SHP77 treated with DMSO at 0.1 percent for 48 hours (cell line): ENCODE measurements at regions not wholly inside any gene's neighbourhood (a gene's known extent, or its start where the extent isn't known, plus 50 kb on each side); places are given as distances from the start of the nearest gene placed in this dataset.
"Not testable (repeated sequence)": the region's sequence is repeated elsewhere in the genome, so short reads cannot be mapped to it uniquely, and the experiment has no call there.

Experiments used
- DNase-seq: peaks from one replicate; lab custom pipeline; 2025; lab: John Stamatoyannopoulos, UW

DNA sequence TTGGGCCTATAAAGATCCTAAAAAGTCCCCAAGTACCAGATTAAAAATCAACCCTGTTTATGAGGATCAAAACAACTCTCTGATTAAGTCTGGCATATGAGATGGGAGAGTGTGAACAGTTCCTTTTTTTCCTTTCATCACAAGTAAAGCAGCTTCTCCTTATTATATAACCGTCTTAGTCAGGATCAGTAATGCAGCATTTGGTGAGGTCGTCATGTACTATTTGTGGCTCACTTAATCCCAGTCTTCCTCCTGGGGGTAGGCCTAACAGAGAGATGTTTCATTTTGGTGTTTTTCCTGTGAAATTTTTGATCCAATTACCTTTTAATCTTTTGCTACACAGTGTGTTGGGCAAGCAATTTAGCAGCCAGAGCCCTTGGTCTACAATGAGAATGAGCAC lies 333.1 kb upstream of the KCNMB2 start:
- DNase-seq = no peak

DNA sequence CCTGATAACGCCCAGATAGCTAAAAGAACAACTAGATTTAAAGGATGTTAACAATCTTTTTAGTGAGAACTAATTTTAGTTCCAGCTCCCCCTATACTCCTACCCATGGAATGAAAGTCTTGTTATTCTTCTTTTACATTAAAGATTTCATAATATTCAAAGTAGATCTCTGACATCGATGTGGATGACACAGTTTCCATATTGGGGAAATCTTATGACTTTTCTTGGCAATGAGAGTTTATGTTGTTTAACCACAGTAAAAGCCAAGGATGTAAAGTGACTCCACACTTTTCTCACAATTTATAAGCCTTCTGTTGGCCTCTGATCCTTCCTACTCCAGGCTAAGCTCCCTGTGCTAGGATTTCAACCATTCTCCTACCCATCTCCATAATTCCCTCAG lies 332.6 kb upstream of the KCNMB2 start:
- DNase-seq = no peak

DNA sequence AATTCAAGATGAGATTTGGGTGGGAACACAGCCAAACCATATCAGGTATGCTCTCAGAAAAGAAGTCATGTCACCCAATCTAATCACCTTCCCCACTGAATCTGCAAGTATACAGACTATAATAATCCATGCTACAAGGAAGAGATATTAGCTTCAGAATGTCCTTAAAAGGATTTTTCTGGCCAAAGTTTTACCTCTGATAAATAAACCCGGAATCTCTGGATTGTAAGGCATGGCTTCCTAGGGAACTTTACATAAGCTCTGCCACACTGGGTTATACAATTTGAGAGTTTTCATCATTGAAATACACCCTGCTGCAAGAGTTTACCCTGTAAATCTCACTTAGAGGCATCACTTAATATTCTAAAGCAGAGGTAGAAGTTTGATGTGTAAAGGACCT lies 330.5 kb upstream of the KCNMB2 start:
- no peak for DNase-seq

DNA sequence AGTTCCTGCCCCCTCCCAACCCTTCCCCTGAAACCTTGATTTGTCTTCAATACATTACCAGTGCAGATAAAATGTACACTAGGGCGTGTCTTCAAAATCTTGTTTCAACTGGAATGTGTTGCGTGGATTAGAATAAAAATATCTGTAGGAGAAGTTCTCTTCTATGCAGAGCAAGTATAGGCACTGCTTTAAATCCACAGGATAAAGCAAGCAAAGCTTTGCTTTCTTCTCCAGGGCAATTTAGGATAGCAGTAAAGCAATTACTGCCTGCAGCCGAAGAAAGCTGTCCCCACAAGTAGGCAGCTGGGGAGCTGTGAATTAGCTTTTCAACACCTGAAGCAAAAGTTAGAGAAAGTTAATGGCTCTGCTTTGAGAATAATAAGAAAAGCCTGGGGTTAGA lies 329.7 kb upstream of the KCNMB2 start:
- DNase-seq = no peak

DNA sequence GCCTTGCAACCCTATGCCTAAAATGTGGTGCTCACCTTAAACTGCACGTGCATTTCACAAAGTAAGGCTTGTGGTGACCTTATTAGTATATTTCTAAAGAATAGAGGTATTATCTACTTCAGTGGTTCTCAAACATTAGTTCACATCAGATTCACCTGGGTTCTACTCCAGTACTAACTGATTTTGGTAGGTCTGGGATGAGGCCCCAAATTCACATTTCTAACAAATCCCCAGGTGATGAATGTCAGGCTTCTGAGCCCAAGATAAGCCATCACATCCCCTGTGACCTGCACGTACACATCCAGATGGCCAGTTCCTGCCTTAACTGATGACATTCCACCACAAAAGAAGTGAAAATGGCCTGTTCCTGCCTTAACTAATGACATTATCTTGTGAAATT lies 329.1 kb upstream of the KCNMB2 start:
- not testable (repeated sequence) for DNase-seq

DNA sequence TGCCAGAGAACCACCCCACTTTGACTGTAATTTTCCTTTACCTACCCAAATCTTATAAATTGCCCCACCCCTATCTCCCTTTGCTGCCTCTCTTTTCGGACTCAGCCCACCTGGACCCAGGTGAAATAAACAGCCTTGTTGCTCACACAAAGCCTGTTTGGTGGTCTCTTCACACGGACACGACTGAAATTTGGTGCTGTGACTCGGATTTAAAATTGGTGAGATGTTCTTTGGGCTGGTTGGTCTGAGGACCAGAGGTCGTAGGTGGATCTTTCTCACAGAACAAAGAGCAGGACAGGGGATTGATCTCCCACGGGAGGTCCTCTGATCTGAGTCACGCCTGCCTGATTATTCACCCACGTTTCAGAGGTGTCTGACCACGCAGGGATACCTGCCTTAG lies 328.6 kb upstream of the KCNMB2 start:
- not testable (repeated sequence) for DNase-seq

DNA sequence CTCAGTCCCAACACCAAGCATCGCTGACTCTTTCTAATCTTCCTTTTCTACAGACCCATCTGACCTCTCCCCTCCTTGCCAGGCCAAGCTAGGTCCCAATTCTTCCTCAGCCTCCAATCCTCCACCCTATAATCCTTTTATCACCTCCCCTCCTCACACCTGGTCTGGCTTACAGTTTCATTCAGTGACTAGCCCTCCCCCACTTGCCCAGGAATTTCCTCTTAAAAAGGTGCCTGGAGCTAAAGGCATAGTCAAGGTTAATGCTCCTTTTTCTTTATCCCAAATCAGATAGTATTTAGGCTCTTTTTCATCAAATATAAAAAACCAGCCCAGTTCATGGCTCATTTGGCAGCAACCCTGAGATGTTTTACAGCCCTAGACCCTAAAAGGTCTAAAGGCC lies 327.1 kb upstream of the KCNMB2 start:
- not testable (repeated sequence) for DNase-seq

DNA sequence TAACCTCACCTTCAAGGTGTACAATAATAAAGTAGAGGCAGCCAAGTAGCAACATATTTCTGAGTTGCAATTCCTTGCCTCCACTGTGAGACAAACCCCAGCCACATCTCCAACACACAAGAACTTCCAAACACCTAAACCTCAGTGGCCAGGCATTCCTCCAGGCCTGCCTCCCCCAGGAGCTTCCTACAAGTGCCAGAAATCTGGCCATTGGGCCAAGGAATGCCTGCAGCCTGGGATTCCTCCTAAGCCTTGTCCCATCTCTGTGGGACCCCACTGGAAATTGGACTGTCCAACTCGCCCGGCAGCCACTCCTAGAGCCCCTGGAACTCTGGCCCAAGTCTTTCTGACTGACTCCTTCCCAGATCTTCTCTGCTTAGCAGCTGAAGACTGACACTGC lies 326.6 kb upstream of the KCNMB2 start:
- DNase-seq = not testable (repeated sequence)

DNA sequence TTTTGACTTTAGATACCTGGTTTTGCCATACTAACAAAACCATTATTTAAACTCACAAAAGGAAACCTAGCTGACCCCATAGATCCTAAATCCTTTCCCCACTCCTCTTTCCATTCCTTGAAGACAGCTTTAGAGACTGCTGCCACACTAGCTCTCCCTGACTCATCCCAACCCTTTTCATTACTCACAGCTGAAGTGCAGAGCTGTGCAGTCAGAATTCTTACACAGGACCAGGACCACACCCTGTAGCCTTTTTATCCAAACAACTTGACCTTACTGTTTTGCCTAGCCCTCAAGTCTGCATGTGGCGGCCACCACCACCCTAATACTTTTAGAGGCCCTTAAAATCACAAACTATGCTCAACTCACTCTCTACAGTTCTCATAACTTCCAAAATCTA lies 325.1 kb upstream of the KCNMB2 start:
- DNase-seq = not testable (repeated sequence)

DNA sequence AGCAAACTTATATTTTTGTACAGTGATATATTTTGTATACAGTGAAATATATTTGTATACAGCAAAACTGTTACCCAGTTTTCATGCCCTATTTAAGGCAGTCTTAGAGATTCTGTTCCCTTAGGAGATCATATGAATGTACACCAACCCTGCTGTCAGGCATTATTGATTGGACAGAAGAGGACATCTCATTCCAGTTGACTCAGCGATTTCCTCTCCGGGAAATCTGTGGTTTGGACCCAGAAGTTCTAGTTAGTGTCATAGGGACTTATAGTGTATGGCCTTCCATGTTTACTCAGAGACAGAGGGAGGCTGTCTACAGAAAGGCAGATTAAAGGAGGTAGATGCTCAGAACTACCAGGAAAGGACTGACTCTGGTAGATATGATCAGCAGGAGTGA lies 318.8 kb upstream of the KCNMB2 start:
- DNase-seq = no peak

DNA sequence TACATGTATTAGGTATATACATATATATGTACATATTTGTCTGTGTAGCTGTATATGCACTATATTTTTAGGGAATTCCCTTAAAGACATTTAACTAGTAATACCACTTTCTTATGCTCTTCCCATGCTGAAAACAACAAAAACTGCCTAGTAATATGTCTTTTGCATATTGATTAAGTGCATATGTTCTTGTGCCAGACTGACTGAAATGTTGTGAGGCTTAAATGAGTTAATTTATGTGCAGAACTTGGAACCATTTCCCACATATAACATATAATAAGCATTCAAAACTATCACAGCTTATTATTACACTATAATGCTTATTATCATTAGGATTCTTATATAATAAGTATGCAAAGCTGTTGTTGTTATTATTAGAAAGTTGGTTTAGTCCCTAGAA lies 318.0 kb upstream of the KCNMB2 start:
- DNase-seq = no peak

DNA sequence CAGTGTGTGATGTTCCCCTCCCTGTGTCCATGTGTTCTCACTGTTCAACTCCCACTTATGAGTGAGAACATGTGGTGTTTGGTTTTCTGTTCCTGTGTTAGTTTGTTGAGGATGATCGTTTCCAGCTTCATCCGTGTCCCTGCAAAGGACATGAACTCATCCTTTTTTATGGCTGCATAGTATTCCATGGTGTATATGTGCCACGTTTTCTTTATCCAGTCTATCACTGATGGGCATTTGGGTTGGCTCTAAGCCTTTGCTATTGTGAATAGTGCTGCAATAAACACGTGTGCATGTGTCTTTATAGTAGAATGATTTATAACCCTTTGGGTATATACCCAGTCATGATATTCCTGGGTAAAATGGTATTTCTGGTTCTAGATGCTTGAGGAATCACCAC lies 316.6 kb upstream of the KCNMB2 start:
- not testable (repeated sequence) for DNase-seq

DNA sequence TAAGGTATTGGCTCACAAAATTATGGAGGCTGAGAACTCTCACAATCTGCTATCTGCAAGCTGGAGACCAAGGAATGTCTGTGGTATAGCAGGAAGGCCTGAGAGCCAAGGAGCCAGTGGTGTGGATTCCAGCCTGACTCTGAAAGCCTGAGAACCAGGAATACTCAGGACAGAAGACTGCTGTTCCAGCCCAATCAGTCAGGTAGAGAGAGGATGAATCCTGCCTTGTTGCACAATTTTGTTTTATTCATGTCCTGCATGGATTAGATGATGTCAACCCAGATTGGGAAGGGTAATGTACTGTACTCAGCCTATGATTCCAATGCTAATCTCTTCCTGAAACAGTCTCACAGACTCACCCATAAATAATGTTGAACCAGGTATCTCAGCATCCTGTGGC lies 312.4 kb upstream of the KCNMB2 start:
- DNase-seq = no peak

DNA sequence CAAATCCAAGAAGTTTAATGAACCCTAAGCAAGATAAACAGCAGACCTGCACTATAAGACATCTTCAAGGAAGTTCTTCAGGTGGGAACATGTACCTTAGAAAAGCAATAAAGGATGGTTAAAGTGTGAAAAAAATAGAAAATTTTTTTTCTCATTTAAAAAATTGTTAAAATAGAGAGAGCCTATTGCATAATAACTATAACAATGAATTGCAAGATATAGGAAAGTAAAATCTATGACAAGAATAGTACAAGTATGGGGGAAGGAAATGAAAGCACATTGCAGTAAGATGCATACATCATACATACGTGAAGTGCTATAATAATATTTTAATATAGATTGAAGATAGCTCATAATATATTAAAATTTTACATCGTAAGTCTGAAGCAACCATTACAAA lies 310.1 kb upstream of the KCNMB2 start:
- no peak for DNase-seq

DNA sequence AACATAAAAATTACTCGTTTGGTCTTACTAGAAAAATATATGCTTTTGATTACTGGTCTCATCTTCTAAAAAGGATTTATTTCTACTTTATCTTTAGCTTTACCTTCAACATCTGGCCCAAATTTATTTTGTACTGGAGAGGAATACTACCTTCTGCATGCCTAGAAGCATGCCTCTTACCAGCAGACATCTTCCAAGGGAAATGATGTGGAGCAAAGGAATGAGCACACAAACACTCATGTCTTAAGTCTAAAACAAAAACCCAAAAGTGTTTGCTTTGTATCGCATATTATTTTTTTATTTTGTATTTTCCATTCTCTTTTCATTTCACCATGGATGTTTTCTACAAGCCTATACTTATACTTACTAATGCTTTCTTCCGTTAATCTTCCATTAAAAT lies 304.6 kb upstream of the KCNMB2 start:
- no peak for DNase-seq

DNA sequence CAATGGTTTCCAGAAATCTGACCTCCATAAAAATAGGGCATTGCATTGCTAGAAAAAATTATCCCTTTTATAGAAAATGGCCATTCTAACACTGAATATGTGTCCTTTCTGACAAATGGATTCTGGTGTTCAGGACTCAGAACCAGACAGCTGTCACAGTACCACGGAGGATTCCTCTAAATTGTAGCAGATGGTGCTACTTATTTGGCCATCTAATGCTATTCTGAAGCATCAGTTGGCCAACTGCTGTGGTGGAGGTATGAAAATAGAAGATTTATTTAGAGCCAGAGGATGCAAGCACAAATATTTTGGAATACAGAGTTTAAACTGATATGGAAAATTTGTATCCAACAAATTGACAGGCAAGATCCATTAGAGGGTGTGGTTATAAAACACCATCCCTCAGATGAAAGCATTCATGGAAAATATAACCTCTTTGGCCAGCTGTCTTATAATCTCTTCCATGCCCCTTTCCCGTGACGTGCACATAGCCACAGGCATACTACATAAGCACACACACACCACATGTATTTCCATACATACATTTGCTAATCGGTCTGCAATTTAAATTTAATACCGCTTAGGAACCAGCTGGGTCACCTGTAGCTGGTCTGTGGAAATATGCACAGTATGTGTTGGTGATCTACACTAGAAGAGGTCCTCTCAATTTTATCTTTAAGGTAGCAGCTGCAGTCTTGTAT lies 302.7 kb upstream of the KCNMB2 start:
- no peak for DNase-seq

DNA sequence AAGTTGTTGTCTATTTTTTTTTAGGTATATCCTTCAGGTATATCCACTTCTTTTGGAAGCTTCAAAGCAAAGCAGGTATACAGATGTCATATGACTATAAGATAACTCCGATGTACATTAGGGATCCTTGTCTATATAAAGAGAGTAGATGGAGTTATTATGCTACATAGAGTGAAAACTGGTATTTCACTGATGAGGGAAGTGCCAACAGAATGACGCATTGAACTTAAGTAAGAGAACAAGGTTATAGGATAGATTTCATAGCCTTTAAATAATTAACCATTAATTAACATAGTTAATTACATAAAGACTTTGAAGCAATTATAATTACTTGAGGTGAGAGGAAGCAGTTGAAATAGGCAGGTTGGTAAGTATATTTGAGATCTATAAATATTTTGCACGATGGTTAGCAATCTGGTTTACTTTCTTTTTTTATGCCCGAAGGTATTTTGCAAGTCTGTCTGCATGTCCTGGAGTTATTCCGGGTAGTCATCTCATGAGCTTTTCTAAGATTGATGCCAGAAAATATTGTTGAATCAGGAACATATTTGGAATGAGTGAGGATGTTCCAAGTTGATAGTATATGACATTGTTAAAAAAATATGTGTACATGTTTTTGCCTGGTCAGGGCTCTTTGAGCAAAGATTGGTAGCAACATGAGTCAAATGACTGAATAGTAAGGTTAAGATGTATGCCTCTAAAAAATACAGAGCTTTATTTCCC lies 299.5 kb upstream of the KCNMB2 start:
- DNase-seq = no peak

DNA sequence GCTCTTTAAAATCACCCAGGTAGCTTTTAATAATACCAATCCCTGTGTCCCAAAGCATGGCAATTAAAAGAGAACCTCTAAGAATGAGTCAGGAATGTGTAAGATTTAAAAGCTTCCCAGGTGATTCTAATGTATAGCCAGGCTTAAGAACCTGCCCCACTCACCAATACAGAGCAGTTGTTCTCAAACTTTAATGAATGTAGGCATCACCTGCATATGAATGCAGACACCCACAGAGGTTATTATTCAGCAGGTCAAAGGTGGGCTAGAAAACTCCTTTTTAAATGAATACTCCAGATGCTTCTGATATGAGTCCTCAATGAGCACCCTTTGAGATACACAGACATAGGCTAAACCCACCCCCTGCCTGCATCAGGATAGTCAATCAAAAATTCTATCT lies 298.1 kb upstream of the KCNMB2 start:
- no peak for DNase-seq

DNA sequence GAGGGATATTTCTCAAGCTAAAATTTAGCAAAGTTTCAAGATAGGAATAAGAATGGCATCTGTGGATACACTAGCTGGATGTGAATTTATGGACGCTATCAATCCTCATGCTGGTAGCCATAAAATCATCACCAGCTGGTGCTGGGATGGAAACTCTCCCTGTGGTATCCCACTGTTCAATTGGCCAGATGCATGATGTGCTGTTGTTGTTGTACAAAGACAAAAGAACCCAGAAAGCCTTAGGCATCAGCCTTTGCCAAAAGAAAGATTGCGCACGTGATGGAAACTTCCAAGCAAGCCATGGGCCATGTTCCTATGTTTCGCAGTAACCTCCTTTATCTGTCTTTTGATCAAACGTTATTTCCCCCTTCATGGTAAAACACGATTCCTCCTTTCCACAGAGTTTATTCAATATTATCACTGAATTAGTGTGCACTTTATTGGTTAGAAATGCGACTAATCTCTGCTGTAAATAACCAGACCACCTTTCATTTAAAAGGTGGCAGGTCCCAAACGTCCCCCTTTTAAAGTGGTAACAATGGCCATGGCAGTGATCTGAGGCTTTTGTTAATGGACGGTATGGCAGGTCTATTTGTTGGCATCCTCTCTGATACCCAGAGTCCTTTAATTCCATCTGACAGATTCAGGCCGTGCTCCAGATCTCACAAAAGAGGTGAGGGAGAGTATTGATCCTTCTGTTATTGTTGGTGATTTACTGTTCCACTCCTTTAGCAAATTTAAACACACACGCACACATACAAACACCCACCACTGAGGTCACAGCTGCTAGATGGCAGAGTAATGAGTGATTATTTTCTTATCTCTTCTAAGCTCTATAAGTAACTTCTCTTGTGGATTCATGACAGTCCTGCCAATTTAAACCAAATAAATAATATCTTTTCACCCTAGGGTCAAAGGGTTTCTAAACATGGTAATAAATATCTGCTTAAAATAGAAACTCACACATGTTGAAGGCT lies 291.2 kb upstream of the KCNMB2 start:
- no peak for DNase-seq

DNA sequence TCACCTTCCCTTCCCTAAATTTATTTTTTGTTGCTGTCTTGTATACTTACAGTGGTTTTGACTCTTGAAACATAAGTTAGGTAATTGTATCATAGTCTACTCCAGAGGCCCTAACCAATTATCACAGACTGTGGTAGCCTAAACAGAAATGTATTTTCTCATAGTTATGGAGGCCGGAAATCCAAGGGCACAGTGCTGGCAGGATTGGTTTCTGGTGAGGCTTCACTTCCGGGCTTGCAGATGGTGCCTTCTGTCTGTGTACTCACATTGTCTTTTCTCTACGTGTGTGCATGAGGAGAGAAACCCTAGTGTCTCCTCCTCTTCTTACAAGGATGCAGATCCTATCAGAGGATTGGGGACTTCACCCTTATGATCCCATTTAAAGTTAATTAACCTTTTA lies 290.2 kb upstream of the KCNMB2 start:
- DNase-seq = no peak

DNA sequence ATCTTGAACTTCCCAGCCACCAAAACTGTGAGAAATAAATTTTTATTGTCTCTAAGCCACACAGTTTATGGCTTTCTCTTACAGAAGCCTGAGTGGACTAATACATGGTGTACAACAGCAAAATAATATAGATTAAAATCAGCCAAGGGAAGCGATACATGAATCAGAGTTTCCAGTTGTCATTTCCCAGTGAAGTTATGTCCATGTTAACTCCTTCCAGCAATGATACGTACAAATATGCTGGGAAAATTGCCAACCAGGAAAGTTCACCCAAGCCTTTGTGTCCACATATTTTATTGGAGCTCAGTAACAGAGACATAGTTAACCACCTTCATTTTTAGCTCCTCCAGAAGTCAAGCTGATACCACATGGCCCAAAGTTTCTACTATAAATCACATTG lies 280.9 kb upstream of the KCNMB2 start:
- no peak for DNase-seq

DNA sequence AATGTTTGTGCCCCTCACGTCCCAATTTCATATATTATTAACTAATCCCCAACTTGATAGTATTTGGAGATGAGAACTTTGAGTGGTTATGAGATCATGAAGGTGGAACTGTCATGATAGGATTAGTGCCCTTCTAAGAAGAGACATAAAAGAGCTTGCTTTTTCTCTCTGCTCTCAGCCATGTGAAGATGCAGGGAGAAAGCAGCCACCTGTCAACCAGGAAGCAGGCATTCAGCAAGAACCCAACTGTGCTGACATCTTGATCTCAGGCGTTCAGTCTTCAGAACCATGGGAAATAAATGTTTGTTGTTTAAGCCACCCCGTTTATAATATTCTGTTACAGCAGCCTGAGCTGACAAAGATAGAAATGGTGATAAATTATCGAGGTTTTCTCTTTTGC lies 278.7 kb upstream of the KCNMB2 start:
- no peak for DNase-seq

DNA sequence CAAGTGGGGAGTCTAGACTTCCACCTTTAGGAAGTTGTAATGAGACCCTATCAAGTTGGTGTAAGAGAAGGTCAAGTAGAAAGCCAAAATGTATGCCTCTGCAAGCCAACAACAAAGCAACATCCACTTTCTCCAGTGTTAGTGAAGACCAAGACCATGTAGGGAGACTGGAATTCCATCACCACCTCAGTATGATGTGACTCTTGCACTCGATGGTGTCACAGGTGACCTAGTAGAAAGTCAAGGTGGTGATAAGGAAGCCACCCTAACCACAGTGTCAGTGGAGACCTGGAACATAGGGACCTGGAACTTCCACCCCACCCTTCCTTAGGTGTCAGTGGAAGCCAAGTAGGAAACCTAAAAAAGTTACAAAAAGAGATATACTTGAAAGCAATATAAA lies 278.1 kb upstream of the KCNMB2 start:
- DNase-seq = no peak
